ENCODE measurements at regions not wholly inside any gene's neighbourhood (a gene's known extent, or its start where the extent isn't known, plus 50 kb on each side); places are given as distances from the start of the nearest gene placed in this dataset.

GRCh38 chr13:54078271-54078870 is 1049.8 kb downstream of the OLFM4 start:
- TF ChIP-seq POLR2A (IDR thresholded peaks at IDR 0.05) (no peak), CTCF (IDR thresholded peaks at IDR 0.05) (no peak)
